NCI-H526 treated with DMSO at 0.1 percent for 48 hours (cell line): ENCODE measurements at regions not wholly inside any gene's neighbourhood (a gene's known extent, or its start where the extent isn't known, plus 50 kb on each side); places are given as distances from the start of the nearest gene placed in this dataset.

Source experiments
- DNase-seq: peaks from one replicate; lab custom pipeline; 2025; lab: John Stamatoyannopoulos, UW

DNA sequence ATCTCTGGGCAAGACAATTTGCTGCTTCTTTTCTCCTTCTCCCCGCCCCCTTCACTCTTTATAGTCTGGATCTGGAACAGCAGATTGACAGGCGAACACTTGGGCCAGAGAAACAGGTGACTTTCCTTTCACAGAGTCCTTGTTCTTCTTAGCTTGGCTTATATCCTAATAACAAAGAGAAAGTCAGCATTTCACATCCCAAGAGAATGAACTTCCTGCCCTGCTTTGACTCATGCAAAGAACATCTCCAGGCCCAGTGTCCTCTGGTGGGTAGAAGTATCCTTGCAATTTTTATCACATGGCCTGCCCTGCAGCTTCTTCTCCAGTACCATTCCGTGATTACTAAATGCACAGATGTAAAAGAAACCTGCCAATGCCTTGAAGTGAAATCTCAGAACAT lies 764.4 kb downstream of the ADGRL2 start:
- DNase-seq, result no peak

DNA sequence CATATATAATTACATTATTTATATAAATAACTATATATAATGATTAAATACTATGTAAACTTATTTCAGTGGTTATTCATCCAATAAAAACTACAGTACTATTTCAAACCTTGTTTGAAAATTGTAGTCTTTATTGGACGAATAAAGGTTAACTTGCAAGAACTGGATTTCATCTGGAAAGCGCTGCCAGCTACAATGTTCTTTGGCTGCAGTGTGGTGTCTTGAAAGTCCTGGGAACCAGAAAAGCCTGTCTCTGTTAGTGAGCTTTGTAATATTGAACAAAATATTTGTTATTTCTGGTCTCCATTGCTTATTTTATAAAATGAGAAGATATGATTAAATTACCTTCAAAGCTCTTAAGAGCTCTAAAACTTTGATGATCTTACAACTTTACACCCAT lies 763.6 kb downstream of the ADGRL2 start:
- no peak for DNase-seq

DNA sequence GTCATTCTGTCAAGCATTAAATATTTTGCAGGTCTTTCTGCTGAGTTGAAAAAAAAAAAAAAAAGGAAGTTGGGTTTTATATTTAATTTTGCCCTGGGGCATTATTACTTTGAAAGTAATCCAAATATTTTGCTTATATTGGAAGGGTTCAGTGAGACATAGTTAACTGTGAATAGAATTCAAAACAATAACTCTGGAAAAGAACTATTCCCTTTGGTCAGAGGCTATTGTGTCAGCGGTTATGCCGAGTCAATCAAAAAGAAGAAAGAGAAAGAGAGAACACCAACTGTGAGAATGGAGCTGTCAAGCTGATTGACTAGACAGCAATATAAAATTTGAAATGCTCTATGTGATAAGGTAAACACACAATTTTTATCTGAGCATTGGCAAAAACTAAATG lies 761.7 kb downstream of the ADGRL2 start:
- DNase-seq, result no peak

DNA sequence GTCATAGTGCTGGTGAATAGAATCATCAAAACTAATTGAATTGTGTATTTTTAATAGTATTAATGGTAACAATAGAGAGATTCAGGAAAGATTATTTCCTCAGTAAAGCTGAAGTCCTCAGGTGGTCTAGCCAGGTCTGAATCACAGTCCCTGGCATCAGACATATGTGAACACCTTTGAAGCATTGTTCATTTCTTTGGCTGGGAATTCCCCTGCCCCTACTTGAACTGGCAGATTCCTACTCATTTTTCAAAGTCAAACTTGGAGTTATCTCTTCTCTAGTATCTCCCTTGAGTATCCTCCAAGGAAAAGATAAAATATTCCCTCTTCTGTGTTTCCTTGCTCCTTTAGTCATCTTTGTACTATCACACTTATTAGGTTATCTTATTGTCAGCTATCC lies 759.8 kb downstream of the ADGRL2 start:
- no peak for DNase-seq

DNA sequence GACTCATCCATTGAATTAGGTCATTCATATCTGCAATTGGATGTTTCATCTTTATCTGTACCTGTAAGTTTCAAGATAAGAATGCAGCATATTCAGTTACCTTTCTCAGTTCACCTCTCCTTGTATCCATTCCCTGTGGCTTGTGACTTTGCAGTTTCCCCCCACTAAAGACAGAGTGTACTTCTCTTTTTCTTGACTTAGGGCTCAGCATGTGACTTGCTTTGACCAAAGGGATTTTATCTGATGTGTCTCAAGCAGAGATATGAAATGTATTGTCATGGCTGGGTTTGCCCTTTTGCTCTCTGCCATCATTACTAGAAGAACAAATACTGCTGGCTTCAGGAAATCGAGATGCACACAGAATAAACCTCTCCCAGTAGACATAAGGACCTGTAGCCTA lies 754.8 kb downstream of the ADGRL2 start:
- DNase-seq, result no peak

DNA sequence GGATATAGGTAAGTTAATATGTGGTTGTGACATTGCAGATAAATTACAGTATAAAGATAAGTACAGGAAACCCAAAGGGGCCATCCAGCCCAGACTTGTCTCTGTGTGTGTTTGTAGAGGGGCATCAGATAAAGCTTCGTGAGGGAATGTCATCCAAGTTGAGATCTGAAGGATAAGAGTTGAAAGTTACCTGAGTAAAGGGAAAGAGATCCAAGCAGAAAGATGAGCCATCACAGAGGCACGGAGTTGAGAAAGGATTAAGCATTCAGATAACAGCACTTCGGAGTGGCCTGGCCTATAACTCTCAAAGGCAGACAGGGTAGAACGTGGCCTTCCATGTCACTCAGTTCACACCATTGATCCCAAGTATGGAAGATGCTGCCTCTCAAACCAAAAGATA lies 749.1 kb downstream of the ADGRL2 start:
- DNase-seq, result no peak

DNA sequence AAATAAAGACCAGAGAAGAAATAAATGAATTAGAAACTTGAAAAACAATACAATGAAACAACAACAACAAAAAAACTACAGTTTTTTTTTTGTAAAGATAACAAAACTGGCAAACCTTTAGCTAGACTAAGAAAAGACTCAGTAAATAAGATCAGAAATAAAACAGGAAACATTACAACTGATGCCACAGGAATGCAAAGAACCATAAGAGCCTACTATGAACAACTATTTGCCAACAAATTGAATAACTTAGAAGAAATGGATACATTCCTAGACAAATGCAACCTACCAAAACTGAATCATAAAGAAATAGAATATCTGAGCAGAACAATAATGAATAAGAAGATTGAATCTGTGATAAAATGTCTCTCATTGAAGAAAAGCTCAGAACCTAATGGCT lies 742.0 kb downstream of the ADGRL2 start:
- no peak for DNase-seq

DNA sequence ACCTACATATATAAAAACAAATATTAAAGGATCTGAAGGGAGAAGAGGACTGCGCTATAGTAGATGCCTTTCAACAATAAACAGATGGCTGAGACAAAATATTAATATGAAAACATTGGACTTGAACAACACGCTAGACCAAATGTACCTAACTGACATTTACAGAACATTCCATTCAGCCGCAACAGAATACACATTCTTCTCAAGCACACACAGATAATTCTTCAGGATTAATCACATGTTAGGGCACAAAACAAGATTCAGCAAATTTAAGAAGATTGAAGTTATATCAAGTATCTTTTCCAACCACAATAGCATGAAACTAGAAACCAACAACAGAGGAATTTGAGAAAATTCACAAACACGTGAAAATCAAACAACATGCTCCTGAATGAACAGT lies 741.4 kb downstream of the ADGRL2 start:
- DNase-seq, result no peak

DNA sequence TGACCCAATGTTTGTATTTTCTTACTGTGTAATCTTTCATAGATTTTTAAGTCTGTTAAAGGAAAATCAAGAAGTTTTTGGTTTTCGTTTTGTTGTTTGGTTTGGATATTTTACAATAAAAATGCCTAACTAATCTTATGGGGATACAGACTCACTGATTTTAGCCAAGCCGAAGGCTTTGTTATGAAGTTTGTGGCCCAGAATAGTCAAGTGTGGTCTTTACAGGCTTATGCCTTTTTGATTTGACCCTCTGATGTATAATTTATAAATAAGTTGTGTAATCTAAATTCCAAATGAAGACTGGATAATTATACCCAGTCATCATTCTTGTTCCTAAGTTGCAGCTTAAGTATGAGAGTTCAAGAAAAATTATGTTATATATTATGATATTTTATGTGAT lies 739.3 kb downstream of the ADGRL2 start:
- DNase-seq, result no peak

DNA sequence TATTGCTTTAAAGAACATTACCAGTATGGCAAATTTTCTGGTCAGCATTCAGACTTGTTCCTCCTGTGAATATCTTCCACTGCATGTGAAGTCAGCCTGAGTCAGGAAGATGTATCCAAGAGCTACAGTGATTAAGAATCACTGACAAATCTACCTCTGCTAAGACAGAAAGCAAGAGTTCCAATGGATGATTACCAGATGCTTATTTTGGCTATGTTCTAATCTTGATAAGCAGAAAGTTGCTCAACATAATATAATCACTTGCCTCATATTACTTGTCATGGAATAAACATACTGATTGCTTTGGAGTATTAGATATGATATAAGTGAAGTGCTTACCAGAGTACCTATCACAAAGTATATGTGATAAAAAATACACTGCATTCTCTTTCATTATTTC lies 738.1 kb downstream of the ADGRL2 start:
- no peak for DNase-seq

DNA sequence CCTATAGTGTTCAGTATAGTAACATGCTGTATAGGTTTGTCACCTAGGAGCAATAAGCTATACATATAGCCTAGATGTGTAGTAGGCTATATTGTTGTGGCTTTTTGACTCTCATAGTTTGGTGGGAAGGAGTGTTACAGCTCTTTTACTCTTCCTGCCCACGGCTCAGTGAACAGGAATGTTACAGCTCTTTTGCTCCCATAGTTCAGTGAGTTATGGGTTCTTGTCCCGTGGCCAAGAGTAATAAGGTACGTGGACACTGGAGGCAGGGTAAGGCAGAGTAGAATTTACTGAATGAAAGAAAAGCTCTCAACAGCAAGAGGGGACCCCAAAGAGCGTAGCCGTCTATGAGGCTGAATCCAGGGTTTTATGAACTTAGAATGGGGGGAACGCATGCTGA lies 734.3 kb downstream of the ADGRL2 start:
- no peak for DNase-seq

DNA sequence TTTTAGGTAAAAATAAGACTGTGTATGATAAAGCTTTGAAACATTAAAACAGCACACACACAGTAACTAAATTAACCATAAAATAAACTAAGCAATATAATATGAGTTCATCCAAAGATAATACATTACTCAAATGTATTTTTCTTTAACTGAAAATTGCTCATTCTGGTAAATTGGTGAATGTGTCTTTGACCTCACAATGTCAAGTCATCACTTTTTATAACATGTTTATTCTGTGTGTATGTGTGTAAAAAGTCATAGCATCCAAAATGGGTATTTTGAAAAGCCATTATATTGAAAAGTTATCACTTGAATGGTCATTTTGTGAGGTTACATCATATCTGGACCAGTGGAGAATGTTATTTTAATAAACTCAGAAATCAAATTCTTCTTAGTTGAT lies 724.6 kb downstream of the ADGRL2 start:
- DNase-seq, result no peak

DNA sequence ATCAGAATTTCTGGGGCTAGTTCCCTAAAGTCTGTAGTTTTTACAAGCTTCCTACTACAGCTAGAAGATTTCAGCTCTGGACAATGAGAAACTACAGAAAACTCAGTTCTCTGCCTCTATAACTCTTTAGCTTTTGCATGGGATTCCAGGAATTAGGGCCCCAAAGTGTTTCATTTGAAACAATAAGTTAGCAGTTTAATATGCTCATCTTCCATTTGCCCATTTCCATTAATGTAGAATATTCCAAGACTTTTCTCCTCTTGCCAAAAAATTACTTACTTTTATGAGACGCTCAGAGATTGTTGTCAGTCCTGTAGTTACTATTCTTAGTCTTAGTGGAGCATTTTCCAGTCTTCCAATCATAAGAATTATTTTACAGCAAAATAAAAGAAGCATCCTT lies 719.9 kb downstream of the ADGRL2 start:
- DNase-seq, result no peak

DNA sequence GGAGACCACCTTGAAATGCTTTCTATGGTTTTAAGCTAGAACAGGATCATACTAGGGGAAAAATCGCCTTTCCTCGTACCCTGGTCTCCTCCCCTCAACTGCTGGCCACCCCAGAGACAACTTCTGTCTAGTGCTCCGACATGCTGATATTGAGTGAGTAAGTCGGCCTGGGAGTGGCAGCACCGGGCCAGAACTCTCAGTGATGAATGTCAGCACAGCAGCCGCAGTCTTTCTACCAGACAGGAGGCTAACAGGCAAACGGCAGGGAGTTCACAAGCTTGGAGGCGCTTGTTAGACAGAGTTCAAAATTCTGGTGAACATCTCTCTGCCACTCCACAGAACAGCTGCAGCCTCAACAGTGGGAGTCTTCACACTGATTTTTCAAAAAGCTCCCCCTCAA lies 716.9 kb downstream of the ADGRL2 start:
- no peak for DNase-seq

DNA sequence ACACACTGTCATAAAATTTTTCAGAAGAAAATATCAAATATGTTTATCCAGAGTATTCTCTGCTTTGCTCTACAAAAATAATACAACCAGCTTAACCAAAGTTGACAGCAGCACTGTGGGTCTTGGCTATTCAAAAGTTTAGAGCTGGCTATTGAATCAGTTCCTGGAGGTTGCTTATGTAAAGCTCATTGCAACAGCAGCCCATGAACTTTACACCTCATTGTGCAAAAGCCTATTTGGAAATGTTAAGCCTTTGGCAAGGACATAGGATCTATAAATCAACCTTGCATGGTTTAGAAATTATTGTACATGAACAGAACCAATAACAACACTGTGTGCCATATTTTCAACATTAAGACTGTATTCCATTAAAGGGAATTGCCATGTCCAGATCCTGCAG lies 714.9 kb downstream of the ADGRL2 start:
- DNase-seq, result no peak

DNA sequence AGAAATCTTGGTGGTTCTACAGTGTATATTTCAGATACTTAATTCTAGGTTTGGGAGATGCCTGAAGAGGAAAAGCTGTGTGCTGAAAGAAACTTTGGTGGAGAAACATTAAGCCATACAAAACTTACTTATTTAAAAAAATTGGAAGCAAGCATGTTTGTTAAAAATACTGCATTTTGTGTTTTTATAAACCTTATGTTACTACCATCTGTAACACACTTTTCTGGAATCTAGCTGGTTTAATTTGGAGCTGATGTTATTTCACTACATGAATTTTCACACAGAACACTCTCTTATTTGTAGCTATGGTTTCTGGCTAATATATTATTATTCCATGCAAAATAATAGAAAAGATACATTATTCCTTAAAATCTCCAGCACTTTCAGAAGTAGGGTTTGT lies 710.7 kb downstream of the ADGRL2 start:
- DNase-seq, result no peak

DNA sequence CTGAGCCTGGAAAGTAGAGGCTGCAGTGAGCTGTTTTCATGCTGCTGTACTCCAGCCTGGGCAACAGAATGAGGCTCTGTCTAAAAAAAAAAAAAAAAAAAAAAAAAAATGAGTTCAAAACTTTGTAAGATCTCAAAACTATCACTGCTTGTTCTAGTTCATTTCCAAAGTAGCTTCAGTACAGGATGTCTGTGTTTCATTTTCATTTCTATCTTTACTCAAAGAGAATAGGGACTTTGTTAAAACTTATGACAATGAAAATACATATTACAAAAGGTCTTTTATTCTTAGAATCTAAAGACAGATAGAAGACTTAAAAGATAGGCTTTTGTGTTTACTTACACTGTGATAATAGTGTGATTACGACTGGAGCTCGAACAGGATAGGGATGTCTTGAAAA lies 709.7 kb downstream of the ADGRL2 start:
- DNase-seq, result no peak

DNA sequence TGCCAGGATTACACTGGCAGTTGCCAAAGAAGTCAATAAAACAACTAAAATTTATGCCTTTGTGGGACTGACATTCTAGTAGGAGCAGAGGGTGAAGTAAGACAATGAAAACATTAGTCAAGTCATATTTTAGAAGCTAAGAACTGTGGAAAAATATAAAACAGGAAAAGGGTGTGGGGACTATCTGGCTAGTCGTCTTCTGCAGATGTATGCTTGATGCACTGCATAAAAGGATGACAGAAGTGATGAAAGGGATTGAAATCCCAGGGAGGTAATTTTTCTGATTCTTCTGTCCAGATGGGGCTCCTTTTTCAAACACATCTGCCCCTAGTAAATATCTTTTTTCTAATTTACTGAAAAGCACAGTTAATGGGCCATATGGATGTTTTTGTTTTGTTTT lies 706.3 kb downstream of the ADGRL2 start:
- no peak for DNase-seq

DNA sequence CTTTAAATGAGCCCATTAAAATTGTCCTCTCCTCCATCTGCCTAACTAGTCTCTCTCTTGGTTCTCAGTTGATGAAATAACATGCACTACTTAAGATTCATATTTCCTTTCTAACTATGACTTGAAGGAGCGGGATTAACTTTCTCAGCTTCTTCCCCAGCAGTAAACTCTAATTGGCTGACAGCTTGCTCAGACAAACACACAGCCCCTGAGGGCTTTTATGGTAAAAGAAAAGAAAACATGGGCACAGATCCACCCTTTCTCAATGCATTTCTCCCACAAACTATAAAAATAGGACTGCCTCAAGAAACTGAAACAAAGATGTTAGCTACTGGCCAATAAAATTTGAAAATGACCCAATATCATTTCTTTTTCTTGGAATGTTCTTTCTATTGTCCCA lies 703.1 kb downstream of the ADGRL2 start:
- DNase-seq, result no peak

DNA sequence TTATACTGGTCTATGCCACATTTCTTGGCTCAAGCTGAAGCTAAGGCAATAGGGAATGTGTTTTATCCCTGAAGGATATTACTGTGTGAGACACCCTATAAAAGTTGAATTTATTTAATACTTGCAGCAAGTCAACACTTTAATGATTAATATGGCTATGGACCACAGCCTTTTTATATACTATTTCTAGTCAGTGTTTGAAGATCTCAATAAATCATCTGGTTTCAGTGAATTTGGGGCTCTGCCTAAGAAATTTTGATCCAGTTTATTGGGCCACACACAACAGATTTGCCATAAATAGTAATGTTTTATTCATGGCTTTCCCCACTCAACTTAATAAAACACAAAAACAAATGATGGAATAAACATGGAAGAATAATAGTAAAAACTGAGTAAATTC lies 698.3 kb downstream of the ADGRL2 start:
- no peak for DNase-seq

DNA sequence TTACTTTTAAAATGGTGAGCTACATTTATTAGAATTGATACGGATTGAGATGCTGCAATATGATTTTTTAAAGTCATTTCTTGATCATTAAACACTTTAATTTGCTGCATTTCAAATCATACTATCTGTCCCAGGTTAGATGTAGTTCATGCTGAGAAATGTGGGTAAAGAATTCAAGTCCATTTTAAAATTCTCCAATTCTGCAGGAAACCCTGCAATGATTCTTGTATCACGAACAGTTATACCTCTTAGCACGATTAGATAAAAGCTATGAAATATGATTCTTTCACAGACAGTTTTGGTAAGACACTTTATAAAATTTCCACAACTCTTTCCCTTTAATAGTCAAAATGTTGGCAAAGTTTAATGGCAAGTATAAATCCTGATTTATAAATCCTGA lies 693.4 kb downstream of the ADGRL2 start:
- no peak for DNase-seq

DNA sequence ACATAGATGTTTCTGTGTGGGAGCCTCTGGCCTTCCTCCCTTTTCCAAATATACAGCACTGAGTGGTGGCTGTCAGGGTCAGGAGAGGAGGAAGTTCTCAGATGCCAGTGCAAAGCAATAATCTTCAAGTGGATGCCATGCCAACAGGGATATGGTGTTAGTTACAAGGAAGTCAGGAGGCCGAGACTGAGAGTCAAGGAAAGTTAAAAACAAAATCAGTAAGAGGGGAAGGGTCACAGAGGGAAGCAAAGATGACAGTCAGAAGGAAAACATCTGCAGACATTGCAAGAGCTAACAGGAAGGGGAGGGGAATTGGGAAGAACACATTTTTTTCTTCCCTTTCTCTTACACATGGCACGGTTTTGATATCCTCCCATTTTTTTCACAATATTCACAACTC lies 691.4 kb downstream of the ADGRL2 start:
- no peak for DNase-seq

DNA sequence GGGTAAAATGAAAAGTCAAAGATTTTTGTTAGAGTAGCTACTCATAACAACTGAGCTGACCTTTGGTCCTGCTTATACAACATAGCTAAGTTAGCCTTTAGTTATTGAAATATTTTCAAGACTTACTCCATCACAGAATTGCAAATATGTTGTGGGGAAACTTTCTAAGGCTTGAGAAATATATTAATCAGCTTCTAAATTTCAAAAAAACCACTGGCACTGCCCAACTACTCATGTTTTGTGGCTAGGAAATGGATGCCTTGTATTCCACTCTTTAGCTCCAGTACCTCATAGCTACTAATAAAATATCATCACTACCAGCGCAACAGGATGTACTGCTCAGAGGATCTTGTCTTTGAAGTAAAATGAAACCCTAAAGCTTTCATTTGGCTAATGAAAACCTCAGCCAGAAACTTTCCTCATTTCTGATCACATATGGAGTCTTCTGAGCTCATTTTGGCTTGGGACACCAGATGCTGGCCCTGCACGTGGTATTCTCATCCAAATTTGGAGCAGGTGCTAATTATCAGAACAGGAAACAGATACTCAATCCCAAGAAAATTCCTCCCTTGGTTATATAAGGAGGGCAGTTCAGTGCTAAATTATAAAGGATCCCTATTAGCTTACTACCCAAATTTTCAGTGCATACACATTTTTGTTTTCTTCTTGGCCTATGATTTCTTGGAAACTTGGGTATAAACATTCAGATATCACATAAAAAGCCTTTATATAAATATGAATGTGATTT lies 690.7 kb downstream of the ADGRL2 start:
- no peak for DNase-seq

DNA sequence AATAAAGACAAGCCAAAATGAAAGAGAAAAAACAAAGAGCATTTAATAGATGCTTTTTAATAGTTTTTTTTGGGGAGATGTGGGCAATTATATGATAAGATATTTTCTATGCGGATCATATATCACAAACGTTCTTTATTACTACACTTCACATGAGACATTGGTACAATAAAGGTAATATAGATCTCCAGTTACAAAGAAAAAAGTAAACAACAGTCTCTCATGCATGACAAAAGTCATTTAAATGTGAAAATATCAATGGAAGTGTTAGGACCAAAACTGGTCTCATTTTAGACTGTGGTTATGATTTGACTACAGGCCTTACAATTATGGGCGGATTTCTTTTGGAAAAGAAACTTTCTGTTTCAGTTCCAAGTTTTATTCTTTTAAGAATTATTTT lies 687.0 kb downstream of the ADGRL2 start:
- peak; percentile 89 for DNase-seq

DNA sequence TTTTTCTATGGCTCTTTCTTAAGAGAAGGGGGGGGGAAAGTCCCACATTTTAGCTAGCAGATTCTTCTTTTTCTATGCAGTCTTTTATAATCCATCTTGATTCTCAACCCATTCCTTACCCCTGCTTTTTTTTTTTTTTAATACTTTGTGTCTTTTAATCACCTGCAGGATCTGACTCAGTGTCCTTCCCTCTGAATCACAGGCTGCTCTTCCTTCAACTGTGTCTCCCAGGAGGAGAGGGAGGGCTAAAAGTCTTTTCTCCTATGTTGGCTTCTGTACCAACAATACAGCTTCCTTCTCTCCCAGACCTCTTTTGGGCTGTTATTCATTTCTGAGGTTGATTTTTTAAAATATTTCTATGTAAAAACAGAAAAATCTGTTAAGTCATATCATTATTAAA lies 686.2 kb downstream of the ADGRL2 start:
- DNase-seq, result no peak
